H1 (cell line): ENCODE measurements at regions not wholly inside any gene's neighbourhood (a gene's known extent, or its start where the extent isn't known, plus 50 kb on each side); places are given as distances from the start of the nearest gene placed in this dataset.

Source experiments
- ASH2L ChIP-seq: fragments of 200-600, 300-600 bp; sonication (generic); IDR thresholded peaks from one replicate; pipeline ENCODE4 v1.7.1; 2017; ENCODE audit warnings: low read length
- CBX5 ChIP-seq: fragments of 300-800, 300-1000 bp; sonication (generic); IDR thresholded peaks from 2 replicates; pipeline ENCODE4 v1.7.1; 2016; ENCODE audit warnings: antibody characterized with exemption, low read length, low read depth
- CEBPB ChIP-seq: IDR thresholded peaks from 2 replicates; pipeline ENCODE4 v1.6.1; 2012; ENCODE audit warnings: low read depth, low read length
- EGR1 ChIP-seq: IDR thresholded peaks from 2 replicates; pipeline ENCODE4 v1.6.1; 2011; ENCODE audit warnings: low read depth, low read length, borderline replicate concordance
- EP300 ChIP-seq, 2 experiments: IDR thresholded peaks; 1 replicate in 1 of 2; 2 replicates in 1 of 2; pipeline ENCODE4 v1.6.1; 2011 to 2012; ENCODE audit warnings: low read depth in 2 of 2, low read length in 2 of 2, mild to moderate bottlenecking in 2 of 2, borderline replicate concordance in 1 of 2, inconsistent platforms in 1 of 2, moderate library complexity in 1 of 2
- JUN ChIP-seq: IDR thresholded peaks from 2 replicates; pipeline ENCODE4 v1.6.1; 2011; ENCODE audit warnings: low read depth, mild to moderate bottlenecking, improper control_type of control experiment, low read length
- JUND ChIP-seq: IDR thresholded peaks from 2 replicates; pipeline ENCODE4 v1.6.1; 2011; ENCODE audit warnings: mild to moderate bottlenecking, improper control_type of control experiment, low read length
- PHF8 ChIP-seq: fragments of 200-600 bp; sonication (generic); conservative IDR thresholded peaks from 2 replicates; pipeline ENCODE4 v1.7.1; 2012; ENCODE audit warnings: low read depth, mild to moderate bottlenecking, inconsistent platforms, low read length, moderate library complexity
- POLR2A ChIP-seq, 2 experiments: IDR thresholded peaks; 1 replicate in 1 of 2; 2 replicates in 1 of 2; pipeline ENCODE4 v1.6.1; 2011; ENCODE audit warnings: low read depth in 2 of 2, low read length in 2 of 2, mild to moderate bottlenecking in 2 of 2; ENCODE audit errors: control extremely low read depth in 1 of 2
- TEAD4 ChIP-seq: IDR thresholded peaks from 2 replicates; pipeline ENCODE4 v1.6.1; 2012; ENCODE audit warnings: low read depth, low read length, inconsistent platforms, mixed read lengths
- TF ChIP-seq, protein P1 (sequence below), 3 experiments: IDR thresholded peaks; 1 replicate in 2 of 3; 2 replicates in 1 of 3; pipeline versions ENCODE4 v1.5.1 to v1.6.1; 2011; ENCODE audit warnings: low read length in 3 of 3, mild to moderate bottlenecking in 3 of 3, inconsistent platforms in 2 of 3, low read depth in 1 of 3, moderate library complexity in 1 of 3; ENCODE audit not compliant: insufficient read depth in 1 of 3; ENCODE audit errors: control extremely low read depth in 1 of 3
- TF ChIP-seq, protein P2 (sequence below): IDR thresholded peaks from 2 replicates; pipeline ENCODE4 v1.6.1; 2012; ENCODE audit warnings: low read length, inconsistent platforms

DNA sequence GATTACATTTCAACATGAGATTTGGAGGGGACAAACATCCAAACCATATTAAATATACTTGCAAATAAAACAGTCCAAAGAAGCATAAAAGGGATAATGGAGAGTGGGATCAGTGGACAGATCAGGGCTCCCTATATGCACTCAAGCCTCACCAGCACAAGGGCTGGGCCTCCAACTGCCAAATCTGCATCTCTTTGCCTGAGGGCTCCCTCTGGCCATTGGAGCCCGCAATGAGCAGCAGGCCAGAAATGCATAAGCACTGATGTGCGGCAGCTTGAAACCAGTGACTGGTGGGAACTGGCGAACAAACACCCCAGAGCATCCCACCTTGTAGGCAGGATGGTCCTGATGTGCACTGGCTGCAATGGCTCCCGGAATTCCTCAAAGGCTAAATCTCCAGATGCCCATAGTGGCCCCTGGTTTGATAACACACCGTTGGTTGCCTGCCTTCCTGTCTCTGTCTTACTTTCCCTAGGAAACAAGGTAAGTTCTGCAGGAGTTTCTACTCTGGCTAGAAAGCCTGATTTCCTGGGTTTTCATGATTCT lies 55.9 kb upstream of the POMGNT2 start:
- no peak for TF ChIP-seq ASH2L
- no peak for TF ChIP-seq JUND
- TF ChIP-seq JUN = no peak
- TF ChIP-seq, protein P1, sequence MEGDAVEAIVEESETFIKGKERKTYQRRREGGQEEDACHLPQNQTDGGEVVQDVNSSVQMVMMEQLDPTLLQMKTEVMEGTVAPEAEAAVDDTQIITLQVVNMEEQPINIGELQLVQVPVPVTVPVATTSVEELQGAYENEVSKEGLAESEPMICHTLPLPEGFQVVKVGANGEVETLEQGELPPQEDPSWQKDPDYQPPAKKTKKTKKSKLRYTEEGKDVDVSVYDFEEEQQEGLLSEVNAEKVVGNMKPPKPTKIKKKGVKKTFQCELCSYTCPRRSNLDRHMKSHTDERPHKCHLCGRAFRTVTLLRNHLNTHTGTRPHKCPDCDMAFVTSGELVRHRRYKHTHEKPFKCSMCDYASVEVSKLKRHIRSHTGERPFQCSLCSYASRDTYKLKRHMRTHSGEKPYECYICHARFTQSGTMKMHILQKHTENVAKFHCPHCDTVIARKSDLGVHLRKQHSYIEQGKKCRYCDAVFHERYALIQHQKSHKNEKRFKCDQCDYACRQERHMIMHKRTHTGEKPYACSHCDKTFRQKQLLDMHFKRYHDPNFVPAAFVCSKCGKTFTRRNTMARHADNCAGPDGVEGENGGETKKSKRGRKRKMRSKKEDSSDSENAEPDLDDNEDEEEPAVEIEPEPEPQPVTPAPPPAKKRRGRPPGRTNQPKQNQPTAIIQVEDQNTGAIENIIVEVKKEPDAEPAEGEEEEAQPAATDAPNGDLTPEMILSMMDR (IDR thresholded peaks at IDR 0.05; ENCODE audit: control extremely low read depth in 1 of 3, insufficient read depth in 1 of 3, low read depth in 1 of 3, low read length in 3 of 3) = peak in 1 of 3 experiments; percentile 9; a peak in 2 of 4 replicates
- TF ChIP-seq, protein P2, sequence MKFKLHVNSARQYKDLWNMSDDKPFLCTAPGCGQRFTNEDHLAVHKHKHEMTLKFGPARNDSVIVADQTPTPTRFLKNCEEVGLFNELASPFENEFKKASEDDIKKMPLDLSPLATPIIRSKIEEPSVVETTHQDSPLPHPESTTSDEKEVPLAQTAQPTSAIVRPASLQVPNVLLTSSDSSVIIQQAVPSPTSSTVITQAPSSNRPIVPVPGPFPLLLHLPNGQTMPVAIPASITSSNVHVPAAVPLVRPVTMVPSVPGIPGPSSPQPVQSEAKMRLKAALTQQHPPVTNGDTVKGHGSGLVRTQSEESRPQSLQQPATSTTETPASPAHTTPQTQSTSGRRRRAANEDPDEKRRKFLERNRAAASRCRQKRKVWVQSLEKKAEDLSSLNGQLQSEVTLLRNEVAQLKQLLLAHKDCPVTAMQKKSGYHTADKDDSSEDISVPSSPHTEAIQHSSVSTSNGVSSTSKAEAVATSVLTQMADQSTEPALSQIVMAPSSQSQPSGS = no peak
- TF ChIP-seq EP300 (IDR thresholded peaks at IDR 0.05; ENCODE audit: borderline replicate concordance in 1 of 2, low read depth in 2 of 2, low read length in 2 of 2) = no peak
- no peak for TF ChIP-seq CEBPB
- no peak for TF ChIP-seq PHF8
- TF ChIP-seq EGR1 = no peak
- TF ChIP-seq TEAD4 = no peak
- TF ChIP-seq CBX5 = no peak
- TF ChIP-seq POLR2A (IDR thresholded peaks at IDR 0.05; ENCODE audit: control extremely low read depth in 1 of 2, low read depth in 2 of 2, low read length in 2 of 2) = no peak
